ENCODE measurements at regions not wholly inside any gene's neighbourhood (a gene's known extent, or its start where the extent isn't known, plus 50 kb on each side); places are given as distances from the start of the nearest gene placed in this dataset.

DNA sequence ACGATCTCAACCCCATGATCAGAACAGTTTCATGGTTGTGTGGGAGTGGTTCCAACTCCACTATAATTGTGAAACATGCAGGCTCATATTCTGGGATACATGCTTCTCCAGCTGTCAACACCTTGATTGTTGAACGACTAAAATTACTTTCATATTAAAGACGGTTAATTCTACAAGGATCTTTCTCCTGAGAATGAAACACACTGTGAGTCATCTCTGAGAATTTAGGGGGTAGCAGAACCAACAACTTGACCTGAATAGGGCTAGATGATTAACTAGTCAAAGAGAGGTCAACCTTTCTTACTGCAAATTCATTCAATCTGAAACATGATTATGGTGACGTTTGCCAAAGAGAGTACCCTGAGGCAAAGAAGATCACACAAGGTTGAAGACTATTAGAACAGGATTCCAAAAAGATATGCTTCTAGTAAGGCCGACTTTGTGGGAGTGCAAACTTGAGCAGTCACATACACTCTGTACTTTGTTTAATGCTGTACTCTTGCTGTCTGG is 175.2 kb upstream of the CITED2 start:
- Histone ChIP-seq H3K4me3 (no peak overlapping the region), H3K27ac (no peak overlapping the region), H3K9me3 (replicated peaks in 1 of 3) (no peaks in the 10 kb centered on the region), H3K36me3 (replicated peaks in 1 of 2) (no peaks in the 10 kb centered on the region), H3K4me1 (replicated peaks in 1 of 2) (peaks cover 13 to 23% of the 10 kb centered on the region in 2 donors), H3K27me3 (no peaks in the 10 kb centered on the region)
- 65 to 82% (median 74%) methylated on average over 5 of the region's 5 CpGs for WGBS, 4 donors
- intact Hi-C loops (cut with DNase I), result no loop called here
- no peak for DNase-seq
- TF ChIP-seq, protein P1, sequence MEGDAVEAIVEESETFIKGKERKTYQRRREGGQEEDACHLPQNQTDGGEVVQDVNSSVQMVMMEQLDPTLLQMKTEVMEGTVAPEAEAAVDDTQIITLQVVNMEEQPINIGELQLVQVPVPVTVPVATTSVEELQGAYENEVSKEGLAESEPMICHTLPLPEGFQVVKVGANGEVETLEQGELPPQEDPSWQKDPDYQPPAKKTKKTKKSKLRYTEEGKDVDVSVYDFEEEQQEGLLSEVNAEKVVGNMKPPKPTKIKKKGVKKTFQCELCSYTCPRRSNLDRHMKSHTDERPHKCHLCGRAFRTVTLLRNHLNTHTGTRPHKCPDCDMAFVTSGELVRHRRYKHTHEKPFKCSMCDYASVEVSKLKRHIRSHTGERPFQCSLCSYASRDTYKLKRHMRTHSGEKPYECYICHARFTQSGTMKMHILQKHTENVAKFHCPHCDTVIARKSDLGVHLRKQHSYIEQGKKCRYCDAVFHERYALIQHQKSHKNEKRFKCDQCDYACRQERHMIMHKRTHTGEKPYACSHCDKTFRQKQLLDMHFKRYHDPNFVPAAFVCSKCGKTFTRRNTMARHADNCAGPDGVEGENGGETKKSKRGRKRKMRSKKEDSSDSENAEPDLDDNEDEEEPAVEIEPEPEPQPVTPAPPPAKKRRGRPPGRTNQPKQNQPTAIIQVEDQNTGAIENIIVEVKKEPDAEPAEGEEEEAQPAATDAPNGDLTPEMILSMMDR (IDR thresholded peaks at IDR 0.05), result no peak
- TF ChIP-seq POLR2A (IDR thresholded peaks at IDR 0.05), result no peak

DNA sequence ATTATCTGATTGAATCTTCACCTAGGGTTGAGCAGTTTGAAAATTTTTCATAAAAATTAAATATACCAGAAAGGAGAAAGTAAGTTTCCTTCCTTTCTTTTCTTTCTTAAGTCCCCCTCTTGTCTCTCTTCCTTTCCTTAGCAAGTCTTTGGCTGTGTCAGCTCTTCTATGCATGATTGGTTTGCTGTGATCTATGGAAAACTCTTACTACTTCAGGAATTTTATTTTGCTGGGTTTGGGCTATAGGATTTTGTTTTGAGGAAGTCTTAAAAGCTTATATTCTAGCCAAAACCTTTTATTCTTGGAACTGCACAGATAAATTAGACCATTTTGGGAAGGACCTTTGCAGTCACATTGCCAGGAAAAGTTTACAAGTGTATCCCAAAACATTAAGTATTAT is 173.4 kb upstream of the CITED2 start:
- Histone ChIP-seq H3K27me3 (no peaks in the 10 kb centered on the region), H3K27ac (peak overlapping the region in 1 of 5 donors; percentile 13), H3K9me3 (replicated peaks in 1 of 3) (no peaks in the 10 kb centered on the region), H3K36me3 (replicated peaks in 1 of 2) (no peaks in the 10 kb centered on the region), H3K4me1 (replicated peaks in 1 of 2) (peaks cover 13 to 23% of the 10 kb centered on the region in 2 donors), H3K4me3 (no peak overlapping the region)
- intact Hi-C loops (cut with DNase I), result no loop called here
- no peak for TF ChIP-seq POLR2A (IDR thresholded peaks at IDR 0.05)
- TF ChIP-seq, protein P1 (IDR thresholded peaks at IDR 0.05), result no peak
- DNase-seq, result no peak

DNA sequence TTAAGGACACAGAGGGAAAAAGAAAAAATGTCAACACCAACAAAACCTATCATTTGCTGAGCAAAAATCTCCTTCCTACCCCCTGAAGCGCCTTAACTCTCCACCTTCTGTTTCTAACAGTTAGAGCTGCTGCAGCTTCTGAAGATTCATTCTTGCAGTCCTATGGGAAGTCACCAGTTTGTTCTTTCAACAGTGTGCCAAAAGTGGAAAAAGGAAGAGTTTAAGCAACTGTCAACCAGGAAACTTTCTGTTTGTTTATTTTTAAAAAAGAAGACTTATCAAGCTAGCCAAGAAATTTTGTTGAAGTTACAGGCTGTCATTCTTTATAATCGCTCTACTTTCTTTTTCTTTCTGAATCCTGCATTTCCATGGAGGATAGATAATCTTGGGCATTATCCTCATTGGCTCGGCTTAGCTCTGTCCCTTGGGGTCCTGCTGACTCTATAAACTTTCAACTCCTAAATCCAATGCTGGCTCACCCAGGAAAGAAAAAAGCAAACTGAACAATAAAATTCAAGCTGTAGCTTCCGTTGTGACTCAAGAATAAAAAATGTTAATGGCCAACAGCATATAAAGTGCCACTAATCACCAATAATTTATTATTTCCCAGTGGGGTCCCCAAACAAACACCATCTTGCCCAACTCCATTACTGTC is 172.8 kb upstream of the CITED2 start:
- 62 to 67% (median 65%) methylated on average over 4 of the region's 4 CpGs for WGBS, 4 donors
- Histone ChIP-seq H3K4me1 (replicated peaks in 1 of 2) (peaks cover 13 to 23% of the 10 kb centered on the region in 2 donors), H3K4me3 (no peak overlapping the region), H3K27ac (peak overlapping the region in 1 of 5 donors; percentile 26), H3K27me3 (no peaks in the 10 kb centered on the region), H3K9me3 (replicated peaks in 1 of 3) (no peaks in the 10 kb centered on the region), H3K36me3 (replicated peaks in 1 of 2) (no peaks in the 10 kb centered on the region)
- no peak for TF ChIP-seq POLR2A (IDR thresholded peaks at IDR 0.05)
- TF ChIP-seq, protein P1 (IDR thresholded peaks at IDR 0.05), result no peak
- DNase-seq, result no peak
- intact Hi-C loops (cut with DNase I), result no loop called here

DNA sequence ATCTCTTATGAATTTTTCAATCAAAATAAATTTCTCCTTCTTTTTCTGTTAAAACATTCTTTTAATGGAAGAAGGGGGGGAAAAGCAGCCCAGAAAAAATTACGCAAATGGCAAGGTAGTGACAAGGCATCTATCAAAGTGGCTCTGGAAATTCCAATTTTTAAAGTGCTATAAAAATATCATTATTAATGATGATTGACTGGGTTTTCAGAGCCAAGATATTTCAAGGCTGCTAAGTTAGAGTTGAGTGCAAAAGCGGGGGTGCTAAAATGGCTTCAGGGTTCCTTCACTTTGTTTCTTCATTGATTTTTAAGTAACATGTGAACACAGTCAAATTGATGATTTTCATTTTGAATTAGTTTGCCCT is 171.6 kb upstream of the CITED2 start:
- no peaks in the 10 kb centered on the region for H3K27me3 ChIP-seq
- no peaks in the 10 kb centered on the region for H3K36me3 ChIP-seq (replicated peaks in 1 of 2)
- no peak overlapping the region for H3K4me3 ChIP-seq
- H3K4me1 ChIP-seq (replicated peaks in 1 of 2), result peaks cover 13 to 23% of the 10 kb centered on the region in 2 donors
- no peaks in the 10 kb centered on the region for H3K9me3 ChIP-seq (replicated peaks in 1 of 3)
- intact Hi-C loops (cut with DNase I), result no loop called here
- TF ChIP-seq POLR2A (IDR thresholded peaks at IDR 0.05), result no peak
- TF ChIP-seq, protein P1 (IDR thresholded peaks at IDR 0.05), result no peak
- WGBS, 4 donors, result 65 to 72% (median 71%) methylated on average over 2 of the region's 2 CpGs
- no peak for DNase-seq
- H3K27ac ChIP-seq, result no peak overlapping the region
